AG04449 (cell line): ENCODE measurements at regions not wholly inside any gene's neighbourhood (a gene's known extent, or its start where the extent isn't known, plus 50 kb on each side); places are given as distances from the start of the nearest gene placed in this dataset.

ENCODE experiments used
- CTCF ChIA-PET: fragments of 350-600 bp; formaldehyde crosslinking; extraction: SDS; loops from one replicate; lab custom pipeline; 2021; ENCODE audit warnings: antibody characterized with exemption; lab: Yijun Ruan, JAX
- POLR2A ChIA-PET: fragments of 400-600, 350-600 bp; formaldehyde crosslinking; extraction: SDS; loops from one replicate; lab custom pipeline; 2020; ENCODE audit warnings: antibody characterized with exemption, inconsistent platforms; lab: Yijun Ruan, JAX
- DNase-seq: peaks from one replicate; pipeline ENCODE4 v3.0.0-alpha.2; 2010; ENCODE audit warnings: low read depth, low spot score
- H3K4me3 ChIP-seq: 2 replicates; pipeline ENCODE4 v1.5.1; 2011; ENCODE audit warnings: low read depth, mild to moderate bottlenecking, control low read depth, low read length
- TF ChIP-seq, protein P1 (sequence below): IDR thresholded peaks from one replicate; pipeline ENCODE4 v1.5.1; 2011; ENCODE audit warnings: mild to moderate bottlenecking, moderate library complexity, low read length, control low read depth, inconsistent platforms; ENCODE audit not compliant: insufficient read depth; ENCODE audit errors: missing control alignments

DNA sequence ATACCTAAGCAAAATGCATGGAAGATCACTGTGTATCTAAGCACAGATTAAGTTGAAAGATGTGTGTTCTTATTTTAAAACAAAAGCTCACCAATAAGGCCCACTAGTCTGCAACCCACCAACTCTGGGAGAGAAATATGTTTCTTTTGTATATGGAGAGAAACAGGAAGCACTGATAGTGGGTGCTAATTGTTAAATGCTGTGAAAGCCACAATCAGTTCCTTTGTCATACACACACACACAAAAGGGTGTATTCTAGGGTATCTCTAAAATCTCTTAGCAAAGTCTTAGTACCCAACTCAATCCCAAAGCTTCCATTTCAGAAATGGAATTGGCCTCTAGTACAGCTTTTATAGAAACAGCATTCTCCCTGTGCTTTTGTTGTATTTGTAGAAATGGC lies 272.7 kb upstream of the FLRT2 start:
- H3K4me3 ChIP-seq: no peak overlapping the region
- CTCF ChIA-PET: no interaction called here

DNA sequence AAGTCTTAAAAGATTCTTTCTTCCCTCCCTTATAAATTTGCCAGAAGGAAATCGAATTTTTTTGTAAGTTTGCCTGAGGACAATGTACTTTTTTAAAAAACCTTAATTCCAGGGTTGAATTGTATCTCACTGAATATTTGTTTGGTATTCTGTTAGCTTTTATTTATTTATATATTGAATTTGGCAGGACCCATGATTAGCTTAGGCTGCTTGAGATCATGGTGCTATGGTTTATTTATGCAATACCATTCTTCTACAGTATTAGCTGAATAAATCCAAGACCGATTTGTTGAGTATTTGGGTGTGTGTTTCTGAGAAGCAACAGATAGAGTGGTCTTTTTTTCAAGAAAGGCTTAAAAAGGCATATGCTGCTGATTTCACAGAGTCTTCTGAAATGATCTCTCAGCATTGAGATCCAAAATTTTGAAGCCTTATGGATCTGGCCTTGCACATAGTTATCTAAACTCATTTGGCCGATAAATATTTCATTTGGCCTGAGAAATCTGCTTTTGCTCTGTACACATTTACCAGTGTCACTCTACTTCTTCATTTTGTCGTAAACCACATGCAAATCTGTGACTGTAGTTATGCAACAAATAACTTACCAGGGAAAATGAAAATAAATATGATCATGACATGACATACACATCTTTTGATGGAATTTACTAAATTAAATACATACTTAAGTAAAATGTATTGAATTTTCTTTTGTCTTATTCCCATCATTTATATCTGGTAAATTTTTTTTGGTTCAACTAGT lies 265.8 kb upstream of the FLRT2 start:
- TF ChIP-seq, protein P1, sequence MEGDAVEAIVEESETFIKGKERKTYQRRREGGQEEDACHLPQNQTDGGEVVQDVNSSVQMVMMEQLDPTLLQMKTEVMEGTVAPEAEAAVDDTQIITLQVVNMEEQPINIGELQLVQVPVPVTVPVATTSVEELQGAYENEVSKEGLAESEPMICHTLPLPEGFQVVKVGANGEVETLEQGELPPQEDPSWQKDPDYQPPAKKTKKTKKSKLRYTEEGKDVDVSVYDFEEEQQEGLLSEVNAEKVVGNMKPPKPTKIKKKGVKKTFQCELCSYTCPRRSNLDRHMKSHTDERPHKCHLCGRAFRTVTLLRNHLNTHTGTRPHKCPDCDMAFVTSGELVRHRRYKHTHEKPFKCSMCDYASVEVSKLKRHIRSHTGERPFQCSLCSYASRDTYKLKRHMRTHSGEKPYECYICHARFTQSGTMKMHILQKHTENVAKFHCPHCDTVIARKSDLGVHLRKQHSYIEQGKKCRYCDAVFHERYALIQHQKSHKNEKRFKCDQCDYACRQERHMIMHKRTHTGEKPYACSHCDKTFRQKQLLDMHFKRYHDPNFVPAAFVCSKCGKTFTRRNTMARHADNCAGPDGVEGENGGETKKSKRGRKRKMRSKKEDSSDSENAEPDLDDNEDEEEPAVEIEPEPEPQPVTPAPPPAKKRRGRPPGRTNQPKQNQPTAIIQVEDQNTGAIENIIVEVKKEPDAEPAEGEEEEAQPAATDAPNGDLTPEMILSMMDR: no peak
- H3K4me3 ChIP-seq: no peak overlapping the region
- DNase-seq: no peak
- ChIA-PET CTCF (no interaction called here), POLR2A (no interaction called here)

More for the DNA sequence above, 272.7 kb upstream of the FLRT2 start:
- POLR2A ChIA-PET: no interaction called here
- TF ChIP-seq, protein P1: no peak
- no peak for DNase-seq

DNA sequence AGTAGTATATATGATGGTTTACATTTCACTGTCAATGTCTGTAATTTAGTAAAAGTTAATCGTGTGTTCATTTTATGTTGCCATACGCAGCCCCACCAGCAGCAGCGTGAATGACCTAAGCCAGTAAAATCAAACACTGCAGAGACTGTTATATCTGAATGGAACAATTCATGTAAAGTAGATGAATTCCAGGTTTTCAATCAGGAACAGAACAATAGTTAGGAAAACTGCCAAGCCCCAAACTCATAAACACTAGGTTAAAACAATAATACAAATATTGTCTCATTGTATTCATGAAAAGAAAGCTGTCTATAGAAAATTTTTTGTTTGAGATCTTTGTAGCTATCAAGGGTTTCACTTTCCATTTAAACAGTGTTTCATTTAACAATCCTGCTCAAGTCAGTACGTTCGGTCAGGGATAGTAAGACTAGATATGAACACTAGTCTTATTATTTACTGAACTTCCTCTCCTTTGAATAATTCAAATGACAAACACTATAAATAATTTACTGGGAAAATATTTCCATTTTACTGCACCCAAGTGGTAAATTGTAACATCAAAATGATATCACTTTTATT lies 256.8 kb upstream of the FLRT2 start:
- CTCF ChIA-PET: no interaction called here
- no peak for DNase-seq
- no peak overlapping the region for H3K4me3 ChIP-seq
- TF ChIP-seq, protein P1: no peak
- POLR2A ChIA-PET: no interaction called here

DNA sequence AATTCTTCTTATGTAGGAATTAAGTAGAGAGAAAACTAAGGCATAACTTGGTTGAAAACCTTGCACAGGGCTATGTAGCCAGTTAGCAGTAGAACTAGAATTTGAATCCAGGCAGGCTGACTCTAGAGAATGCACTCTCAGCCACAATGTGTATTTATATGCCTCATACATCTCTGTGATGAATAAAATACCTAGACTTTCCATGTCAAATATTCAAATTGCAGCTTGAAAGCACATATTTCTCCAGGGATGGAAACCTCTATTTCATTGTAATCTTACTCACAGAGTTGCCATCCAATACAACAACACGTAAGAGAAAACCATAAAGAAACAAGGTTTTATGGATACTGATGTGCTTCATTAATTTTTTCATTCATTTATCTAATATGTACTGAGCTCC lies 256.0 kb upstream of the FLRT2 start:
- H3K4me3 ChIP-seq: no peak overlapping the region
- no peak for DNase-seq
- ChIA-PET CTCF (no interaction called here), POLR2A (no interaction called here)
- TF ChIP-seq, protein P1: no peak

DNA sequence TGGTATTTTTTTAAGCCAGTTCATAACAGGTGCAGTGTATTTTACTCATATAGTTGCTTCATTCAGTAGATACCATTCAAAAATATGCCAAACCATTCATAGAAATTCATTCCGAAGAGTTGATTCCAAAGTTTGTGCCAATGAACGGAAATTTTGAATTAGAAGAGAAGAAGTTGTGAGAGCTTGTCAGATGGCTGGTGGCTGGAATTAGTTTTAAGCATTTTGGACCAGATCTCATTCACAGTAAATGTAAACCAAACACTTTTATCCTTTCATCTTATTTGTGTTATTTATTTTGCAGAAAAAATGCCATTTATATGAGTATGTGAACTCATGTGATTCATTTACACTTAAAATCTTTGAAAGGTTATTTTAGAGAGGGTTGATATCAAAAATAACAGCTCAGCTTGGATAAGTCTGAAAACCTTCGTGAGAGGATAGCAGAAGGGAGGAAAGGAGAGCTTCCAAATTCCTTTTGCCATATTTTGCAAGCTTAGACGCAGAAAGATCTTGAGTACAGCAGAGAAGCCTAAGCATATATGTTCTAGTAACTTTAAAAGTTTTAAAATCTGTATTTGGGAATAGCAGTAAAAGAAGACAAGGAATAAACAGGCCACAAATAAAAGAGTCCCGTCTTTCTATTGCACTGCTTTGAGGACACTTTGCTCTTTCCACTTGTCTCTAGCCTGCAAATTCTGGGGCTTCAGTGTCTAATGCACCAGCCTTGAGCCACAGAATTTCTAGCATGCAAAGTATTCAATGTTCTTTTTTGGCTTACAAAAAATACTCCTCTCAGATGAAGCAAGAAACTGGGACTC lies 253.6 kb upstream of the FLRT2 start:
- no peak overlapping the region for H3K4me3 ChIP-seq
- ChIA-PET CTCF (no interaction called here), POLR2A (no interaction called here)
- DNase-seq: no peak
- TF ChIP-seq, protein P1: no peak

DNA sequence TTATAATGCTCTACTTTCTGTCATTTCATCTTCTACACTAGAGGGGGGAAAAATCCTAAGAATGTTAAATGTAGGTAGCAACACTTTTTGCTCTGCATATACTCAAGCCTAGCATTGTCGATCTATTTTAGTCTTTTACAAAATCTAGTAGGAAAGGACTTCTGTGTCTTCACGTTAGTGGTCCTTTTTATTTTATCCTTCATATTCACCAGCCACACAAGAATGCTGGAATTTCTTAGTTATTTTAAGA lies 253.0 kb upstream of the FLRT2 start:
- ChIA-PET POLR2A (no interaction called here), CTCF (interaction anchor here (1.2 kb wide), 1 partner anchor 250 kb away, joined by 3 read pairs; no protein-coding TSS in a partner anchor)
- TF ChIP-seq, protein P1: no peak

More for the DNA sequence above, 253.0 kb upstream of the FLRT2 start:
- DNase-seq: no peak
- H3K4me3 ChIP-seq: no peak overlapping the region
